Esophagus squamous epithelium (tissue), 4 donors: ENCODE measurements at regions not wholly inside any gene's neighbourhood (a gene's known extent, or its start where the extent isn't known, plus 50 kb on each side); places are given as distances from the start of the nearest gene placed in this dataset.

Source experiments
- POLR2A ChIP-seq, 4 donors: fragments of 450-650 bp; IDR thresholded peaks; one replicate each; pipeline ENCODE4 v1.6.1; 2017; ENCODE audit warnings: antibody characterized with exemption in 4 of 4, mild to moderate bottlenecking in 4 of 4, moderate library complexity in 3 of 4
- TF ChIP-seq, protein P1 (sequence below), 6 experiments: fragments of 450-650 bp in 4 of 6; fragments of 200-600 bp in 2 of 6; sonication (generic) in 2 of 6; IDR thresholded peaks; one replicate each; pipeline ENCODE4 v1.5.1; 2016 to 2019; ENCODE audit warnings: antibody characterized with exemption in 6 of 6, mild to moderate bottlenecking in 4 of 6, moderate library complexity in 4 of 6

DNA sequence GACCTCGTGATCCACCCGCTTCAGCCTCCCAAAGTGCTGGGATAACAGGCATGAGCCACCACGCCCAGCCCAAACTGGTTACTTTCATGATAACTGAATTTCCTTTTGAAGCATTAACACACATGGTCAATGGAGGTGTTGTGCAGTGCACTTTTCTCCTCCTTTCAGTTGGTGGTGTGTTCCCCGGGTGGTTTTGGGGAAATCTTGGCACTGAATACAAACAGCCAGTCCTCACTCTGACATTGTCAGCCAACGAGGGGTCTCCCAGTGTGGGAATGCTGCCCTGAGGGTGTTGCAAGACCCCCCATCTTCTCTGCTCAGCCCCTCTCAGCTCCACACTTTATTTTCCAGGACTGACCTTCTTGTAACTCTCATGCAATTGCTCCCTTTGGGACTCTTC, 70.5 kb downstream of the SOX9 start:
- TF ChIP-seq, protein P1, sequence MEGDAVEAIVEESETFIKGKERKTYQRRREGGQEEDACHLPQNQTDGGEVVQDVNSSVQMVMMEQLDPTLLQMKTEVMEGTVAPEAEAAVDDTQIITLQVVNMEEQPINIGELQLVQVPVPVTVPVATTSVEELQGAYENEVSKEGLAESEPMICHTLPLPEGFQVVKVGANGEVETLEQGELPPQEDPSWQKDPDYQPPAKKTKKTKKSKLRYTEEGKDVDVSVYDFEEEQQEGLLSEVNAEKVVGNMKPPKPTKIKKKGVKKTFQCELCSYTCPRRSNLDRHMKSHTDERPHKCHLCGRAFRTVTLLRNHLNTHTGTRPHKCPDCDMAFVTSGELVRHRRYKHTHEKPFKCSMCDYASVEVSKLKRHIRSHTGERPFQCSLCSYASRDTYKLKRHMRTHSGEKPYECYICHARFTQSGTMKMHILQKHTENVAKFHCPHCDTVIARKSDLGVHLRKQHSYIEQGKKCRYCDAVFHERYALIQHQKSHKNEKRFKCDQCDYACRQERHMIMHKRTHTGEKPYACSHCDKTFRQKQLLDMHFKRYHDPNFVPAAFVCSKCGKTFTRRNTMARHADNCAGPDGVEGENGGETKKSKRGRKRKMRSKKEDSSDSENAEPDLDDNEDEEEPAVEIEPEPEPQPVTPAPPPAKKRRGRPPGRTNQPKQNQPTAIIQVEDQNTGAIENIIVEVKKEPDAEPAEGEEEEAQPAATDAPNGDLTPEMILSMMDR (IDR thresholded peaks at IDR 0.05) = no peak
- TF ChIP-seq POLR2A (IDR thresholded peaks at IDR 0.05) = no peak
